ENCODE measurements at regions not wholly inside any gene's neighbourhood (a gene's known extent, or its start where the extent isn't known, plus 50 kb on each side); places are given as distances from the start of the nearest gene placed in this dataset.

DNA sequence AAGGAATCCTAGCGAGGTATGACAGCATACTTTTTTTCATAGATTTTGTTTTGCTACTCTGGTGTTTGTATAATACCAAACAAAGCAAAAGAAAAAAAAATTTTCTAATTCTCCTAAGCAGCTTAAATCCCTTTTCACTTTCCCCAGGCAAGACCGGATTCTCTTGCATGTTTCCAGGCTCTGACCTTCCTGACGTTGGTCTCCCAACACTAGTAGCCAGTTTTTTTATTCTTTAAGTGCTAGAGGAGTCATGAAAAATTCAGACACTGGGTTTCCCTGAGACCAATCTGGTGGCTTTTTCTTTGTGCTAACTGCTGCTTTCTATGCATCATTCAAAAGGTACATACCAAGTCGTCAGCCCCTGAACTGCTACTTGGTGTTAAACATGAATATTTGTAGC, 111.4 kb downstream of the ZNF326 start:
- intact Hi-C loops (cut with DNase I; ENCODE audit: low total_unique reads) = no loop called here
- H3K4me1 ChIP-seq = no peaks in the 10 kb centered on the region
- no peaks in the 10 kb centered on the region for H3K36me3 ChIP-seq
- H3K4me3 ChIP-seq = no peak overlapping the region
- no peaks in the 10 kb centered on the region for H3K9me3 ChIP-seq
- H3K27me3 ChIP-seq = no peaks in the 10 kb centered on the region
- TF ChIP-seq POLR2AphosphoS5 (IDR thresholded peaks at IDR 0.05) = no peak
- TF ChIP-seq POLR2A (IDR thresholded peaks at IDR 0.05) = no peak
- TF ChIP-seq, protein P1, sequence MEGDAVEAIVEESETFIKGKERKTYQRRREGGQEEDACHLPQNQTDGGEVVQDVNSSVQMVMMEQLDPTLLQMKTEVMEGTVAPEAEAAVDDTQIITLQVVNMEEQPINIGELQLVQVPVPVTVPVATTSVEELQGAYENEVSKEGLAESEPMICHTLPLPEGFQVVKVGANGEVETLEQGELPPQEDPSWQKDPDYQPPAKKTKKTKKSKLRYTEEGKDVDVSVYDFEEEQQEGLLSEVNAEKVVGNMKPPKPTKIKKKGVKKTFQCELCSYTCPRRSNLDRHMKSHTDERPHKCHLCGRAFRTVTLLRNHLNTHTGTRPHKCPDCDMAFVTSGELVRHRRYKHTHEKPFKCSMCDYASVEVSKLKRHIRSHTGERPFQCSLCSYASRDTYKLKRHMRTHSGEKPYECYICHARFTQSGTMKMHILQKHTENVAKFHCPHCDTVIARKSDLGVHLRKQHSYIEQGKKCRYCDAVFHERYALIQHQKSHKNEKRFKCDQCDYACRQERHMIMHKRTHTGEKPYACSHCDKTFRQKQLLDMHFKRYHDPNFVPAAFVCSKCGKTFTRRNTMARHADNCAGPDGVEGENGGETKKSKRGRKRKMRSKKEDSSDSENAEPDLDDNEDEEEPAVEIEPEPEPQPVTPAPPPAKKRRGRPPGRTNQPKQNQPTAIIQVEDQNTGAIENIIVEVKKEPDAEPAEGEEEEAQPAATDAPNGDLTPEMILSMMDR (IDR thresholded peaks at IDR 0.05) = no peak
- no peak for DNase-seq (ENCODE audit: low spot score in 2 of 2)
- no peak overlapping the region for H3K27ac ChIP-seq

DNA sequence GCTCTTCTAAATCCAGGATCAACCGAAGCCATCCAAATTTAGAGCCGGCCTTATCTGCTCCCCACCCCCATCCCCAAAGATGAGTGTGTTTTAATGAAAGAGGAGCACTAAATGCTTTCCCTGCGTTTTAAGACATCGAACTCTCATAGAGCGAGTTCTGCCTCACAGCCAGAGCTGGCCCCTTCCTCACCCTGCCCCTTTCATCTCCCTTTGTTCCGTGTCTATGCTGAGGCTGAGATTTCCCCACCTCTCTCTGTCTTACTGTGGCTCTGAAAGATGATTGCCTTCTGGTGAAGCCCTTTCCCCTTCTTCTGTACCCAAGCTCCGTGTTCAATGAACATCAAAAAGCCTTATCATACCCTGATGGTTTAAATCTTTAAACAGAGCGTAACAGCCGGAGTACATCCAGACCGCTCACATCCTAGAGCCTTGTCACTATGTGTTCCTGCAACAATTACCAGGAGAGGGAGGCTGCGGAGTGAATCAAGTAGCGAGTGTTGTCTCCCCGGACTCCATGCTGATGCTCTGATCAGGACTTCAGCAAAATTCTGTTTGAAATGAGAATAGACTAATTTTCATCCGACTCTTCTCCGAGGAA, 110.1 kb downstream of the ZNF326 start:
- no peaks in the 10 kb centered on the region for H3K27me3 ChIP-seq
- H3K36me3 ChIP-seq = no peaks in the 10 kb centered on the region
- no peak overlapping the region for H3K27ac ChIP-seq
- H3K4me3 ChIP-seq = no peak overlapping the region
- no peak for DNase-seq (ENCODE audit: low spot score in 2 of 2)
- intact Hi-C loops (cut with DNase I; ENCODE audit: low total_unique reads) = no loop called here
- H3K4me1 ChIP-seq = no peaks in the 10 kb centered on the region
- no peaks in the 10 kb centered on the region for H3K9me3 ChIP-seq
- TF ChIP-seq, protein P1 (IDR thresholded peaks at IDR 0.05) = no peak
- no peak for TF ChIP-seq POLR2AphosphoS5 (IDR thresholded peaks at IDR 0.05)
- TF ChIP-seq POLR2A (IDR thresholded peaks at IDR 0.05) = no peak

GRCh38 chr1:90100566-90100965, 105.7 kb downstream of the ZNF326 start:
- no peaks in the 10 kb centered on the region for H3K27me3 ChIP-seq
- intact Hi-C loops (cut with DNase I; ENCODE audit: low total_unique reads) = no loop called here

DNA sequence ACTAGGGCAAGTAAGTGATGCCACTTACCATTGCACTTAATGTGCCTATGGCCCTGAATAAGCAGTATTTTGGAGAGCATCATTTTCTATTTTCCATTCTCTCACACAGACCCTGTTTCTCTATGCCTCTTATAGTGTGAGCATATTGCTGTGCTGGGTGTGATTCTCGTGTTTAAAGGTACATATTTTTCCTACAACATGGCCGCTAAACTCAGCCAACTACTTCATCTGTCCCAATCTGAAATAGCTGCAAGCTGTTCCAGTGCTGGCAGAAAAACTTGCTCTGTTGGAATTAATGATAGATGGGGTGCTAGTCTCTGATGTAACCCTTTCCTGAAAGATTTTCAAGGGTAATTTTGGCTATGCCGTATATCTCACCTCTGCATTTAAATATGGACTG, 97.5 kb downstream of the ZNF326 start:
- TF ChIP-seq, protein P1 (IDR thresholded peaks at IDR 0.05) = no peak
- TF ChIP-seq POLR2A (IDR thresholded peaks at IDR 0.05) (no peak), POLR2AphosphoS5 (IDR thresholded peaks at IDR 0.05) (no peak)
- no peak for DNase-seq (ENCODE audit: low spot score in 2 of 2)
- H3K9me3 ChIP-seq = peaks cover 0 to 10% of the 10 kb centered on the region in 2 donors
- intact Hi-C loops (cut with DNase I; ENCODE audit: low total_unique reads) = no loop called here
- H3K4me3 ChIP-seq = no peak overlapping the region
- no peaks in the 10 kb centered on the region for H3K4me1 ChIP-seq
- H3K27me3 ChIP-seq = peaks cover 0 to 9% of the 10 kb centered on the region in 2 donors
- H3K27ac ChIP-seq = no peak overlapping the region
- no peaks in the 10 kb centered on the region for H3K36me3 ChIP-seq

More at GRCh38 chr1:90100566-90100965, 105.7 kb downstream of the ZNF326 start:
- no peak overlapping the region for H3K27ac ChIP-seq
- no peaks in the 10 kb centered on the region for H3K36me3 ChIP-seq
- no peak for DNase-seq (ENCODE audit: low spot score in 2 of 2)
- no peaks in the 10 kb centered on the region for H3K4me1 ChIP-seq
- TF ChIP-seq POLR2A (IDR thresholded peaks at IDR 0.05) = no peak
- TF ChIP-seq POLR2AphosphoS5 (IDR thresholded peaks at IDR 0.05) = no peak
- H3K4me3 ChIP-seq = no peak overlapping the region
- peaks cover 0 to 8% of the 10 kb centered on the region in 2 donors for H3K9me3 ChIP-seq

Measured in breast epithelium (tissue), 4 donors.